ENCODE measurements at regions not wholly inside any gene's neighbourhood (a gene's known extent, or its start where the extent isn't known, plus 50 kb on each side); places are given as distances from the start of the nearest gene placed in this dataset.
"Not testable (repeated sequence)": the region's sequence is repeated elsewhere in the genome, so short reads cannot be mapped to it uniquely, and the experiment has no call there.

DNA sequence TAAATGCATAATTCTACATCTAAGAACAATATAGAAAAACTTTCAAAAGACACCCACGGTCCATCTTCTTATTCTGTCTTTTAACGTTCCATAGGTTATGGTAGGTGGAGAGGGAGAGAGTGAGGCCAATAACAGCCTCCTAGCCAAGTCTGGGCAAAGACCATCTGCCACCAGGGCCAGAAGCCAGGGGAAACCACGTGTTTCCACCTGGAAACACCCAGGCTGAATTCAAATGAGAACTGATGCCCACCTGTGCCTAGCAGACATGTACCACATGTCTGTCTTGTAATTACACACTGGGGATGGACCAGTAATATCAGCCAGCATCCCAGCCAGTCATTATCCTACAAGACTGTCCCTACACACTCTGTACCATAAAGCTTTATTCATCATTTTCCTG, 1573.1 kb downstream of the EFNB2 start:
- Mint-ChIP-seq H3K4me1 (ENCODE audit: low read depth in 2 of 2) (no peaks in the 10 kb centered on the region), H3K27me3 (peaks cover 0 to 3% of the 10 kb centered on the region in 2 donors), H3K27ac (no peak overlapping the region), H3K36me3 (peaks cover 6% of the 10 kb centered on the region), H3K4me3 (no peak overlapping the region), H3K9me3 (peaks cover 9% of the 10 kb centered on the region)
- DNase-seq (ENCODE audit: low spot score) (no peak), ATAC-seq (no peak)

DNA sequence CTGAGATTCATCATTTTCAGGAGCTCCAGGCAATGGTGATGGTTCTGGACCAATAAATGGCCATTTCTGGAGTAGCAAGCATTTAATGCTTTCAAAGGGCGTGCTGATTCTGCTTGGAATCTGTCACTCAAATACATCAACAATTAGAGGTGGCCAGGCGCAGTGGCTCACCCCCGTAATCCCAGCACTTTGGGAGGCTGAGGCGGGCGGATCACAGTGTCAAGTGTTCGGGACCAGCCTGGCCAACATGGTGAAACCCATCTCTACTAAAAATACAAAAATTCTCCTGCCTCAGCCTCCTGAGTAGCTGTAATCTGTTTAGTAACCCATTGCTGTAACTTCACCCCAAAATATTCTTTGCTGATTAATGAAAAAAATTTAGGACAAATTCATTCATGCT, 1574.2 kb downstream of the EFNB2 start:
- peaks cover 6% of the 10 kb centered on the region for H3K36me3 Mint-ChIP-seq
- H3K9me3 Mint-ChIP-seq, result peaks cover 9% of the 10 kb centered on the region
- peaks cover 0 to 3% of the 10 kb centered on the region in 2 donors for H3K27me3 Mint-ChIP-seq
- H3K4me1 Mint-ChIP-seq (ENCODE audit: low read depth in 2 of 2), result no peaks in the 10 kb centered on the region
- DNase-seq (ENCODE audit: low spot score), result no peak
- no peak overlapping the region for H3K4me3 Mint-ChIP-seq
- H3K27ac Mint-ChIP-seq, result no peak overlapping the region
- no peak for ATAC-seq

DNA sequence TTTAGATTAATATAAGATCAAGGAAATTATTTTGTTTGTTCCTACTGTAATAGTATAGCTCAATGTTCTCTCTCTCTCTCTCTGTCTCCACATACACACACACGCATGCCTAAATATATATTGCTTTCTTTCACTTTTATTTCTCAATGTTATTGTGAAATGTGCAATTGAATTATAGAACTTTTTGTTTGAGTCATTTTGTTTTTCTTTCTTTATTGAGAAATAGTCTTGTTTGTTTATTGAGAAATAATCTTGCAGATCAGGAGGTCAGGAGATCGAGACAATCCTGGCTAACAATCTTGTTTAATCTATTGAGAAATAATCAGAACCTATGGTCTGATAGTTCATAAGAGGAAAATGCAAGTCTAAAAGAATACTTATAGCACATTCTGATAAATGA, 1581.3 kb downstream of the EFNB2 start:
- ATAC-seq, result no peak
- Mint-ChIP-seq H3K4me3 (no peak overlapping the region), H3K4me1 (ENCODE audit: low read depth in 2 of 2) (peaks cover 5 to 9% of the 10 kb centered on the region in 2 donors), H3K27me3 (no peaks in the 10 kb centered on the region), H3K27ac (peak overlapping the region in 1 of 2 donors; percentile 67), H3K9me3 (no peaks in the 10 kb centered on the region), H3K36me3 (no peaks in the 10 kb centered on the region)
- DNase-seq (ENCODE audit: low spot score), result no peak

DNA sequence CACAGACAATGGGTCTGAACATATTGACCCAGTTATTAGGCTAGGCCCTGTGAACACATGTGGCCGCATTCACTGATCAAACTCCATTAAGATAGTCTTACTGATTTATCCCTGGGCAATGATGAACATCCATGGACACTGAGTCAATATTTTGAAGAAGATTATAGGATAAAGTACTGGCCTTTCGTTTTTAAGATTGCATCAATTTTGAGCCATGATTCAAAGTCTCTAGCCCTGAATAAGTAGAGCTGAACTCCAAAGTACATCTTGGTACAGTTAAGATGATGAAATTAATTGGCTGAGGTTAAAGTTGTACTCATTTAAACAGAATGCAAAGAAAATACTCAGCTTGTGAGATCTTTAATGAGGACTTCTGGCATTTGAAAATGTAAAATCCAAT, 1581.9 kb downstream of the EFNB2 start:
- DNase-seq (ENCODE audit: low spot score) (no peak), ATAC-seq (no peak)
- H3K4me3 Mint-ChIP-seq, result no peak overlapping the region
- no peaks in the 10 kb centered on the region for H3K27me3 Mint-ChIP-seq
- H3K4me1 Mint-ChIP-seq (ENCODE audit: low read depth in 2 of 2), result peaks cover 5 to 9% of the 10 kb centered on the region in 2 donors
- H3K9me3 Mint-ChIP-seq, result no peaks in the 10 kb centered on the region
- no peak overlapping the region for H3K27ac Mint-ChIP-seq
- H3K36me3 Mint-ChIP-seq, result no peaks in the 10 kb centered on the region

DNA sequence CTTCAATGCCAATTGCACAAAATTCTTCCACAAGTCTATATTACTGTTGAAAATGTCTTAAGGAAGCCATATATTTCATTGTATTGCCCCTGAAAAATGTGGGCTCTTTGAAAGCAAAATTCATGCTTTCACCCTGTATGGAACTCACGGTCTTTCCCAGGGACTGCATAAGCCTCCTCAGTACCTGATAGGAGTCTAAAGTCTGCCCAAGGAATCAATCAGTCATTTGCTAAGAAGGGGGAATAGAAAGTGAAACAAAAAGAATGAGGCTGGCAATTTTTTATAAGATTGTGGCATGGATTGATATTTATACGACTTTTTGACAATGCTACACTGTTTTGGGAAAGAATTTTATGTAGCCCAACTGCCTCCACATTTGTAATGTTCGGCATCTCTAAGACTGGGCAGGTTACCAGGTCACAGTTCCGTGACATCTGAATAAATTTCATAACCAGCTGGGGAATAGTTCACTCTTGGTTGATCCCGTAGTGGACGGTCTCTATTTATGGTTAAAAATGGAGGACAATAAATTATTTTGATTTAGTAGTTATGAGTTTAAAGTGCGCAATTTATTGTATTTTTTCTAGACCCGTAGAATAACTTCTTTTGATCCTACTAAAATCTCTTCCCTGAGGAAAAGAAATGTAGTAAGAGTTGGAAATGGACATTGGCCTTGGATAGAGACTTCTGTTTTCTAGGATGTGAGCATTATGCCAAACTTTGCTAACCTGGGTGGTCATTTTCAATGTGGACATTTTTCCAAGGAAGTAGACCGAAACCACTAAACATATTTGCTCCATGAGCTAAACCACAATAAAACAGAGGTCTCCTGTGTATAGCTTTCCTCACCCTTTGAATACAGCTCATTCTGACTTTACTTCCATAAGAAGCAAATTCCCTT, 1585.4 kb downstream of the EFNB2 start:
- no peaks in the 10 kb centered on the region for H3K9me3 Mint-ChIP-seq
- DNase-seq (ENCODE audit: low spot score) (no peak), ATAC-seq (no peak)
- no peak overlapping the region for H3K27ac Mint-ChIP-seq
- H3K4me3 Mint-ChIP-seq, result no peak overlapping the region
- peaks cover 5 to 9% of the 10 kb centered on the region in 2 donors for H3K4me1 Mint-ChIP-seq (ENCODE audit: low read depth in 2 of 2)
- H3K27me3 Mint-ChIP-seq, result no peaks in the 10 kb centered on the region
- no peaks in the 10 kb centered on the region for H3K36me3 Mint-ChIP-seq

DNA sequence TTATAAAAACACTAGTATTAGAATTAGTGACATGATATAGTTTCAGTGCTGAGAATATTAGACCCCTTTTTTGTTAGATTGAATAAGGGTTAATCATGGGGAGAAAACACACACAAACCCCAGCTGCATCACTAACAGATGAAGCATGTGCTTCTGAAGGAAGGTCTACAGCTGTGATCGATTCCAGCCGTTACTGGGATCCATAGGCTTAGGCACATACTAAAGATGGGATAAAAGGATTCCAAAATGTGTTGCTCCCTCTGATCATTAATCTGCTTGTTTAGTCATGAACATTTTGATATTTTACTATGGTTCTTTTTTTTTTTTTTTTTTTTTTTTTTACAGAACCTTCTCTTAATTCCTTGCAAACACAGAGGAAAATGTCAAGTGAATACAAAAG, 1591.3 kb downstream of the EFNB2 start:
- Mint-ChIP-seq H3K27ac (no peak overlapping the region), H3K27me3 (no peaks in the 10 kb centered on the region), H3K4me1 (ENCODE audit: low read depth in 2 of 2) (no peaks in the 10 kb centered on the region), H3K36me3 (no peaks in the 10 kb centered on the region), H3K9me3 (no peaks in the 10 kb centered on the region), H3K4me3 (no peak overlapping the region)
- no peak for ATAC-seq
- DNase-seq (ENCODE audit: low spot score), result no peak

DNA sequence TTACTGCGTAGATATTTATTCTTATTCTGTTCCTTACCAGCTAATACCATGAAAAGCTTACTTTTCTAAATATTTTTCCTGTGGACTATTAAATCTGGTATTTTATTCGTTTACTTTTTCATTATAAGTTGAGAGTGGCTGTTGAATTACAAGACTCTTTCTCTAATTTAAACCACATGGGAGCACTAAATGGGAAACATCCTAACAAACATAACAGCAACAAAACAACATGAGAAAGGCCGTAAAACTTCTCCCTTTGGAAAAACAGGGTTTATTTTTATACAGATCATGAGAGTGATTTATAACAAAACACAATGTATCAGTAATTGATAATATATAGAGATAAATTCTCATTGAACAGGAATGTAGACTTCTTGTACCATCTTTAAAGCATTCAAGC, 1592.1 kb downstream of the EFNB2 start:
- Mint-ChIP-seq H3K36me3 (no peaks in the 10 kb centered on the region), H3K9me3 (no peaks in the 10 kb centered on the region), H3K27me3 (no peaks in the 10 kb centered on the region), H3K4me3 (no peak overlapping the region), H3K4me1 (ENCODE audit: low read depth in 2 of 2) (no peaks in the 10 kb centered on the region), H3K27ac (no peak overlapping the region)
- DNase-seq (ENCODE audit: low spot score), result no peak
- ATAC-seq, result no peak

DNA sequence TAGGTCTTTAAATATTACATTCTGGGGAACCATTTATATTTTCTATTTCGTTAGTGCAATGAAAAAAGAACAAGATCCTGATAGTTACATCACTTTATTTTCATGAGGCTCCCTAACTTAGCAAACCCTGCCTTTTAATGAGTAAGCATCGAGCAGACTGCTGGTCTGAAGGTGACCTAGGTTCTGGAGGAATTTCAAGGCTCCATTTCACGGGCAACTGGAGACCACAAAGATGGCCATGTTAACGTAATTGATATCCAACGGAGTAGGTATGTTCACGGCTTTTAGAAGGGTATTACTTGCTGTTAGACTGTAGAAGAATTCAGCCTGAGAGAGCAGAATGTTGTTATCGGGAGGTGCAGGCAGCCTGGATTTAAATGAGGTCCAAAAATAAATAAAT, 1597.6 kb downstream of the EFNB2 start:
- H3K4me3 Mint-ChIP-seq, result no peak overlapping the region
- ATAC-seq (no peak), DNase-seq (ENCODE audit: low spot score) (no peak)
- H3K27ac Mint-ChIP-seq, result no peak overlapping the region
- H3K27me3 Mint-ChIP-seq, result peaks cover 0 to 3% of the 10 kb centered on the region in 2 donors
- no peaks in the 10 kb centered on the region for H3K9me3 Mint-ChIP-seq
- no peaks in the 10 kb centered on the region for H3K36me3 Mint-ChIP-seq
- H3K4me1 Mint-ChIP-seq (ENCODE audit: low read depth in 2 of 2), result no peaks in the 10 kb centered on the region

DNA sequence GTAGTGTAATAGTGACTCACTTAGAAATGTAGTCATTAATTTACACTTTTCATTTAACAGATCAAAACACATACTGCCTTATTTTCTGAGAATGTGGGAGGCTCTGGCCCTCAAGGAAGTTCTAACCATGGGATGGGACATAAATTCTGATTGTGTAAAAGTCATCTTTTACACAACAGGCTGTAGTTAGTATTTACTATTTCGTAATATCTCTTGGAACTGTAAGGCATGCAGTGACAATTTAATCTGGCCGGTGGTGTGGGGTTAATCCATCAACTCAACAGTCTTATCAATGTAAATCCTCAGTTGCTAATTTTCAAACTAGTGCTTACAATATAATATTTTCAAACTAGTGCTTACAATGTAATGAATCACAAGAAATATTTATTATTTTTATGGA, 1599.2 kb downstream of the EFNB2 start:
- no peaks in the 10 kb centered on the region for H3K4me1 Mint-ChIP-seq (ENCODE audit: low read depth in 2 of 2)
- H3K4me3 Mint-ChIP-seq, result no peak overlapping the region
- no peaks in the 10 kb centered on the region for H3K9me3 Mint-ChIP-seq
- no peak for ATAC-seq
- H3K27me3 Mint-ChIP-seq, result peaks cover 0 to 3% of the 10 kb centered on the region in 2 donors
- no peak for DNase-seq (ENCODE audit: low spot score)
- H3K27ac Mint-ChIP-seq, result no peak overlapping the region
- H3K36me3 Mint-ChIP-seq, result no peaks in the 10 kb centered on the region

DNA sequence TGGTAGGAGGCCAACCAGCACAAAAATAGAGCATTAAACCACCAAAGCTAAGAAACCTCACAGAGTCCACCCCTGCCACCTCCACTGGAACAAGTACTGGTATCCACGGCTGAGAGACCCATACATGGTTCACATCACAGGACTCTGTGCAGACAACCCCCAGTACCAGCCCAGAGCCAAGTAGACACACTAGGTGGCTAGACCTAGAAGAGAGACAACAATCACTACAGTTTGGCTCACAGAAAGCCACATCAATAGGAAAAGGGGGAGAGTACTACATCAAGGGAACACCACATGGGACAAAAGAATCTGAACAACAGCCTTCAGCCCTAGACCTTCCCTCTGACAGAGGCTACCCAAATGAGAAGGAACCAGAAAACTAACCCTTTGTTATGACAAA, 1614.9 kb downstream of the EFNB2 start:
- not testable (repeated sequence) for H3K27me3 Mint-ChIP-seq; H3K27ac Mint-ChIP-seq; ATAC-seq; H3K36me3 Mint-ChIP-seq; H3K4me1 Mint-ChIP-seq (ENCODE audit: low read depth in 2 of 2); DNase-seq (ENCODE audit: low spot score); H3K4me3 Mint-ChIP-seq
- peaks cover 15% of the 10 kb centered on the region for H3K9me3 Mint-ChIP-seq

DNA sequence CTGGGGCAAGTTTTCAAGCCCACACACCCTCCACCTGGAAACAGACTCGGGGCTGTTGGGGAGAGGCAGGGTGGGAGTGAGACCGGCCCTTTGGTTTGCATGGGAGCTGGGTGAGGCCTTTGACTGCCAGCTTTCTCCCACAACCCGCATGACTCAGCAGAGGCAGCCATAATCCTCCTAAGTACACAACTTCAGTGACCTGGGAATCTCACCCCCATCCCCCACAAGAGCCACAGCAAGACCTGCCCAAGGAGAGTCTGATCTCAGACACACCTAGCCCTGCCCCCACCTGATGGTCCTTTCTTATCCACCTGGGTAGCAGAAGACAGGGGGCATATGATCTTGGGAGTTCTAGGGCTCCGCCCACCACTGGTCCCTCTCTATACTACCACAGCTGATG, 1615.4 kb downstream of the EFNB2 start:
- Mint-ChIP-seq H3K36me3 (peaks cover 8% of the 10 kb centered on the region), H3K4me3 (no peak overlapping the region), H3K4me1 (ENCODE audit: low read depth in 2 of 2) (no peaks in the 10 kb centered on the region), H3K9me3 (peaks cover 15% of the 10 kb centered on the region), H3K27ac (no peak overlapping the region), H3K27me3 (peaks cover 0 to 4% of the 10 kb centered on the region in 2 donors)
- DNase-seq (ENCODE audit: low spot score) (no peak), ATAC-seq (no peak)

DNA sequence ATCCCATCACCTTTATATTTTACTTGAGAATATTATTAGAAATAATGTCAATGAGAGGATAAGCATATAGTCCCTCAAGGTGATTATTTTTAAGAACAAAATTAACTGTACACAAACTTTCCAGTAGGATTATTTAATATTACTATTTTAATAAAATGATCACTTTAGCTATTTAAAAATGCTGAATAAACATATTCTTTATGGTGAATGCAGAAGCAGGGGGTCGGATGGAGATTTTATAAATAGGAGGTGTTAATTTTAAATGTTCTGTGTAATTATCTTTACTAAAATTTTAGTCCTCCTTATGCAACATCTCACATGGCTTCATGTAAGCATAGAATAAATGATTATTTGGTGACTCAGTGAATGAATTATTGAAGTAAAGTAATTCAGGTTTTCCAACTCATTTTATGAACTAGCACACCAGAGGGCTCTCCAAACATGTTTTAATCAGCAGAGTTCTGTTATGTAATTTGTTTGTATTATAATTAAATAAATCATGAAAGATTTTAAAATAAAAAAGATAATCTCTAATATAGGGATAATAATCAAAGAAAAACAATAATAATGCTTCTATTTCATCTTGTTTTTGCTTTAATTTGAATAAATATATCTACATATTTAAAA, 1635.2 kb downstream of the EFNB2 start:
- Mint-ChIP-seq H3K36me3 (no peaks in the 10 kb centered on the region), H3K27me3 (no peaks in the 10 kb centered on the region), H3K4me3 (no peak overlapping the region), H3K27ac (no peak overlapping the region), H3K4me1 (ENCODE audit: low read depth in 2 of 2) (no peaks in the 10 kb centered on the region), H3K9me3 (peaks cover 6% of the 10 kb centered on the region)
- ATAC-seq (no peak), DNase-seq (ENCODE audit: low spot score) (no peak)

DNA sequence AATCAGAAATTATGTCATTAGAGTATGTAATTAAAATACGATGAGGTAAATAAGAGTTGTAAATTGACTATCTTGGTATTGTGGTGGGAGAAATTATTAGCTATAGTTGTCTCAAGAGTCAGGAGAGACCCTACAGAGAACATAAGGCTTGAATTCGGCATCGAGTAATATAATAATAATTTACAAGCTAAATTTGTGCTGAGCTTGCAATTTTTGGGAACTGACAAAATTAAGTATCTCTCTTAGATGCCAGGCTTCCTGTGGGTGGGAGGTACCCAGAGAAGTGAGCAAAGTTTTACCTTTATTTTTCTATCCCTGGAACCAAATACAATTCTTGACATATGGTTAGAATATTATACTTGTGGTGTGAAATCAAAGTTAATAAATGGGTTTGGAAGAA, 1637.0 kb downstream of the EFNB2 start:
- Mint-ChIP-seq H3K27me3 (no peaks in the 10 kb centered on the region), H3K27ac (no peak overlapping the region), H3K4me3 (no peak overlapping the region), H3K9me3 (peaks cover 4% of the 10 kb centered on the region), H3K36me3 (no peaks in the 10 kb centered on the region), H3K4me1 (ENCODE audit: low read depth in 2 of 2) (no peaks in the 10 kb centered on the region)
- DNase-seq (ENCODE audit: low spot score) (no peak), ATAC-seq (no peak)

DNA sequence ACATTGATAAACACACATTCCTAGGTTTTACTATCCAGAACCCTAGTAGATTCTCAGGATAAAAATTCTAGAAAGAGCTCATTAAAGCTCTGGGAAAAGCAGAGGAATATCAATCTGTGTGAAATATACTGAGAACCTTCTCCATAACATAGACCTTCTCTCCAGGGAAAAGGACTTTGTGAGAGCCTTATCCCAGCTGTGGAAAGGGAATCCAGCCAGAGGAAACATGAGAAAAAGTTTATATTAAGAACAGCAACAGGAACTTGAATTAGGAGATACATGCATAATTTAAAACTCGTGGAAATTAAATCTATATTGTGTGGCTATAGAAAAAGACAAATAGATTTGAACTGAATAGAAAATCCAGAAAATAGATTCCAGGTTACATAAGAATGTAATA, 1639.9 kb downstream of the EFNB2 start:
- no peaks in the 10 kb centered on the region for H3K36me3 Mint-ChIP-seq
- H3K4me3 Mint-ChIP-seq, result no peak overlapping the region
- DNase-seq (ENCODE audit: low spot score) (no peak), ATAC-seq (no peak)
- H3K27me3 Mint-ChIP-seq, result no peaks in the 10 kb centered on the region
- no peak overlapping the region for H3K27ac Mint-ChIP-seq
- H3K9me3 Mint-ChIP-seq, result peaks cover 4% of the 10 kb centered on the region
- H3K4me1 Mint-ChIP-seq (ENCODE audit: low read depth in 2 of 2), result no peaks in the 10 kb centered on the region
